Stimulated activated CD8-positive, alpha-beta memory T cell treated with anti-CD3 and anti-CD28 coated beads, Interleukin-12 subunit alpha, Interleukin-12 subunit beta, amount 100 ng/mL, for 1 hour (primary cell): ENCODE measurements at regions not wholly inside any gene's neighbourhood (a gene's known extent, or its start where the extent isn't known, plus 50 kb on each side); places are given as distances from the start of the nearest gene placed in this dataset.
"Not testable (repeated sequence)": the region's sequence is repeated elsewhere in the genome, so short reads cannot be mapped to it uniquely, and the experiment has no call there.

Experiments
- DNase-seq: peaks from one replicate; pipeline ENCODE4 v3.0.0-alpha.2; 2020; ENCODE audit warnings: low read depth

DNA sequence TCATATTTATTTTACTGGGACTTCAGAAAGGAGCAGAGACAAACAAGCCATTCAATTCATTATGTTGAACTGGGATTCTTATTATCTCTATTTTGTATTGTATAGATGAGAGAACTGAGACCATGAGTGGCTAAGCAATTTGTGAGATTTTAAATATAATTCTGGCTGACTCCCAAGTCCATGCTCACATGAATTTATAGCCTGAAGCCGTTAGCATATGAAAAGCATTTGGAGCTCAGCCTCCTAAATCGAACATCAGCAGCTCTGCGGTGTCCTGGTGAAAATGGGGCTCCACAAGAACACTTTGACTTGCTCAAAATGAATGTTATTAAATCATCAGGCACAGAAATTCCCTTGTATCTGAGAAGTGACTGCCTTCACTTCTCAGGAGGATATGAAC lies 96.8 kb upstream of the DPT start:
- DNase-seq, result no peak

DNA sequence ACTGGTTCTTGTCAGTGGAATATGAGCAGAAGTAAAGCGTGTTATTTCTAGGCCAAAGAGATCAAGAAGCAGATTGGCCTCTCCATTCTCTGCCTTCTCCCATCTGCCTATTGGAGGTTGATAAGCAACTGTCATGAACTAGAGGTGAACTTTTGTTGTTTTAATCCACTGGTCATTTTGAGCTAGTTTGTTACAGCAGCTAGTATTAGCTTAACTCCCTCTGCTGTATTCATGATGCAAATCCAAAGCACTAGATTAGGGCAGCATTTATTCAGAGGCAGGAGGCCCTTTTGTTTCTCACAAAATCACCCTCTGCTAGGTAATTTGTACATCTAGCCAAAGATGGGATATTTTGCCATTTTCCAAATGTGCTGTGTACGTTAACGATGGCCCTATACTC lies 97.3 kb upstream of the DPT start:
- DNase-seq, result no peak

DNA sequence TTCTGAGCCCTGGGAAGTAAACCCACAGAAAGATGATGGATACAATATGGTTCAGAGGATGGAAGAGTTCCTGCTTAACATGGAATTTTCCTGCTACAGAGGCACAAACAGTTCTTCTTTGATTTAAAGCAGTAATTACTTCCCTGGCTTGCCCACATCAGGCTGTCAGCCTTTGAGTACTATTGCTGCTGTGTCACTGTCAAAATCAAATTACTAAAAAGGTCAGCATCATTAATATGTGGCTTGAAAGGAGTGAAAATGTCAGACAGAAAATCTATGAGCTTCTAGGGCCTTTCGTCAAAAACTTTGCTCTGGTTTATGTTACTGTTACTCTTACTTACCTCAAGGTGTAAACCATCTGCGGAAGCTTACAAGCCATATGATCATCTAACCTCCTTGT lies 98.6 kb upstream of the DPT start:
- no peak for DNase-seq

DNA sequence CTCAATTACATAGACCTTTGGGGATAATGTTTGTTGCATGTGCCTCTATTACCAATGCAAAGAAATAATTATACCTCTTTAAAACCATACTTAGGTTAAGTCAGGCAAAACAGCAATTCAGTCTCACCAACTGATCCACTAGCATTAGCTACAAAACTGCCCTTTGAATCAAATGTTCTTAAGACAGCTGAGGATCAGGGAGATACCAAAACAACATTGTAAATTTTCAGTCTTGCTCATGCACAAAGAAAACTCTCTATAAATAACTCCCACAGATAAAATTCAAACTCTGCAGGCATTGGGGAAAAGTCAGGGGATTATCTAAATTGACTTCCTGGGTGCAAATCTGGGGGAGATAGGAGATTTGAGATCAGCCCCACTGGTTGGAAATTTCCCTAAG lies 100.9 kb upstream of the DPT start:
- no peak for DNase-seq

DNA sequence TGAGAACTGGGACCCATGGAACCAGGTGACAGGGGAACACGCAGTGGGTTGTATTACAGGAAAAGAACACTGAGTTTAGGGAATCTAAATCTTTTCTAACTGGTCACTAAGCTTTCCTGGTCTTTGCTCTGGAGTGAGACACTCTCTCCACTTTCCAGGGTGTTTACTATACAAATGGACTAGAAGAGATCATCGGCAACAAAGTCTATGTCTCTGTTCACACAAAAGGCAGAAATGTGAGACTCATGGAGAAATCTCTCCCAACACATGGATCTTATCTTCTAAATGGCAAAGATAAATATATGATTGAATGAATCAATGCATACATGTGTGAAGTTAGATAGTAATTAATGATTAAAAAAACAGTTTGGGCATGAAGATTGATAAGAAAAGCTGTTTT lies 101.6 kb upstream of the DPT start:
- DNase-seq, result no peak

DNA sequence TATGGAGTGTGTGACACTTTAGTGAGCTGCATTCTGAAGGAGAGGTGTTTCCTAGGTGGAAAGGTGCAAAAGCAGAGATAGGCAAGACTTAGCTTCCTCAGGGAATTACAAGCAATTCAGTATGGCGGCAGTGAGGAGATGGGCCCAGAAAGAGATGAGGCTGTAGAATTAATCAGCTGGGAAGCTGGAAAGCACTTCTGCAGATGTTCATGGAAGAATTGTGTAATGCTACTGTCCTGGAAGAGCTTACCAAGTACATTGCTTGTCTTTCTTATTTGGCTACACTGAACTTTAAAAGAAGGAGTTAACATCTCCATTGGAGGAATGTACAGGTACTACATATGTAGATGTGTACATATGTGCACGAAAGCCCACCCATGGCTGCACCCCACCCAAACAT lies 103.7 kb upstream of the DPT start:
- DNase-seq, result no peak

DNA sequence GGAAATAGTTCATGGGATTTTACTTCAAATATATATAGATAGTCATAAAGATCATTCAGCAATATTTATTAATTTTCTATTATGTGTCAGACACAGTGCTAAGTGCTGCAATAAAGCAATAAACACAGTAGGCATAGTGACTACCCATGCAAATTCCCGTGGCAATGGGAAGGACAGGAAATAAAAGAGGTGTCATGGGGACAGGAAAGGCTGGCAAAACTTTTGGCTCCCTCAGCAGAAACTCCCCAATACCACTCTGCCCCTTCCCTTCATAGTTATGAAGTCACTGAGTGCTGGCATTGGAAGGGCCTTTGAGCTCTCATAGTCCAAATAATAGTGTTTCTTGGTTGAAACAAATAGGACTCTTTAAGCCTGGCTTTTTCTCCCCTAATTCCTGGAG lies 104.4 kb upstream of the DPT start:
- DNase-seq, result no peak

DNA sequence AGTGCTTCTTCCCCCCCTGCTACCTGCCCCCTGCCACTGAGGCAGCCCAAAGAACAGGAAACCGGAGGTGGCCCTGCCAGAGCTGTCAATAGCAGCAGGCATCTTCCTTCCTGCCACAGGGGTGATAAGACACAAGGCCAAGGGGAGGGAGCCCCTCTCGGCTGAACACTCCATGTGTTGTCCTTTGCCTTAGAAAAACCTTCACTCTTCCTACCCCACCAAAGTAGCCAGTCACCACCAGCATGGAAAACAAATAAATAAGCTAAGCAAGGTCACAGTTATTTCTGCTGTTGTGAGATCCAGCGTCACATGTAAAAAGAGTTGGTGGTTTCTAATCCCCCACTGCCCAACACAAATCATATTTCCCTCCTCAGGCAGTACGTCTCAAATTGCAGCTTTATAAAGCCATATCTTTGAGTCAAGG lies 104.8 kb upstream of the DPT start:
- no peak for DNase-seq

DNA sequence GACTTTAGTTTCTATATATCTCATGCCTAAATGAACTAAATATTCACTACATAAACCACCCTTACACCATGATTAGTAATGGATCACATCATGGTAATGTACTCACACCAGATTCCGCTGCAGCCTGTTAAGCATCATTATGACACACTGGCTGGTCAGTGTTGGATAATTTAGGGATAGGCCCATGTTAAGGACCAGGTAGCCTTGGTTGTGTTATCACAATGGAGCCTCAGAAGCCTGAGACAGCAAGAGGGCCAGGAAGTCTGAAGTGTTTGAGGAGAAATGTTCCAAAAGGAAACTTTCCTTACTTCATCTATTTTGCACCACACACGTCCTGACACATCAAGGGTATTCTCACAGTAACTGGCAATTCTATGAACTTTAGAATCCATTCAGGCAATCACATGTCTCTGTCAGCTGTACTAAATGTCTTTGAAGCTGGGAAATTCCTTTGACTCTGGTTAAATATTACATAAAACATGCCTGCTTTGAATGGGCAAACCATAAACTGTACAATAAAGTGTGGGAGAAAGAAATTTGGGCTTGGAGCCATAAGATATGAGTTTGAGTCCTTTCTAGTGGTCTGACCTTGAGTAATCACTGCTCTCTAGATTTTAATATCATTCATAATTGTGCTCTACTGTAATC lies 105.3 kb upstream of the DPT start:
- no peak for DNase-seq

DNA sequence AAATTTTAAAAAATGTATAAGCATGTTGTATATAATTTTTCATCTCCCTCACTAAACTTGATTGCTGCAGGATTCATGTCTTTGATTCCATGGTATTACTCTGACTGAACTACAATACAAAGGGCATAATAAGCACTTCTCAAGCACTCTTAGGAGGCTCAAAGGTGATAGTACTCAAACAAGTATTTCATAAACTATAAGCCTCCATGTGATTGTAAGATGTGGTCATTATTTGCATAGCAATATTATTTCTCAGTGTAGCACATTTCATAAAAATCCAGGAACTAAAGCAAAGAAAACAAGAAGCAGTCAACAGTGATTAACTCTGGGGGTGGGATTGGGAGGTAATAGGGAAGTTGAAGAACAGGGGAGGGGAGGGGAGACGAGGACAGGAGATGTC lies 106.2 kb upstream of the DPT start:
- DNase-seq, result no peak

DNA sequence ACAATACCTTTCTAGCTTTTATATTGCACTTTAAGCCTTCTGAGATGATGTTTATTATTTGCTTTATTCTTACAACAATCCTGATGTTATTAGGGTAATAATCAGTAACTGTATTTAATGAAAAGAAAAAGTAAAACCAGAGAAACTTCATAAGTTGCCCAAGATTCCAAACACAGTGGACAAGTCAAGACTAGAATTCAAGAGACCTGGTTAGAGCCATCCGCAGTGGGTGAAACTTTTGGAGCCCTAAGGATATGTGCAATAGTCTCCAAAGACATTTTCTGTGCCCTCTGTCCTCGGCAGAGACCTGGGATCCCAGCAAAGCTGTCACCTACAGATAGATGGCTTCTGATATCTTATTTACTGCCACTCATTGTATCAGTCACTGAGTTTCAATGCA lies 106.8 kb upstream of the DPT start:
- DNase-seq, result no peak

DNA sequence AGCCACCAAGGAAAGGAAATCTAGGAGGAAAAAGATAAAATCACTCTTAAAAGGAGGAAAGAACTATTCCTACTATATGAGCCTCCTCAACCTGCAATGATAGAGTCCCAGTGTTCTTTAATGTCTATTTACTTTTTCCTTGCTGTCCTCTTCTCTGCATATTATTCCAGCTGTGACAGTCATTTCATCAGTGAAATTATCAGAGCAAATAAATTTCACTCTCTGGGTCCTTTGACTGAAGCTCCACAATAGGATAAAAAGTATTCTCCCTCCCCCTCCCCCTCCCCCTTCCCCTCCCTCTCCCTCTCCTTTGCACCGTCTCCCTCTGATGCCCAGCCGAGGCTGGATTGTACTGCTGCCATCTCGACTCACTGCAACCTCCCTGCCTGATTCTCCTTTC lies 107.5 kb upstream of the DPT start:
- no peak for DNase-seq

DNA sequence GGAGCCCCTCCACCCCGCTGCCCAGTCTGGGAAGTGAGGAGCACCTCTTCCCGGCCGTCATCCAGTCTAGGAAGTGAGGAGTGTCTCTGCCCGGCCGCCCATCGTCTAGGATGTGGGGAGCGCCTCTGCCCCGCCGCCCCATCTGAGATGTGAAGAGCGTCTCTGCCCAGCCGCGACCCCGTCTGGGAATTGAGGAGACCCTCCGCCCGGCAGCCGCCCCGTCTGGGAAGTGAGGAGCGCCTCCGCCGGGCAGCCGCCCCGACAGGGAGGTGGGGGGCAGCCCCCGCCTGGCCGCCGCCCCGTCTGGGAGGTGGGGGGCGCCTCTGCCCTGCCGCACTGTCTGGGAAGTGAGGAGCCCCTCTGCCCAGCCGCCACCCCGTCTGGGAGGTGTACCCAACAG lies 108.2 kb upstream of the DPT start:
- not testable (repeated sequence) for DNase-seq

DNA sequence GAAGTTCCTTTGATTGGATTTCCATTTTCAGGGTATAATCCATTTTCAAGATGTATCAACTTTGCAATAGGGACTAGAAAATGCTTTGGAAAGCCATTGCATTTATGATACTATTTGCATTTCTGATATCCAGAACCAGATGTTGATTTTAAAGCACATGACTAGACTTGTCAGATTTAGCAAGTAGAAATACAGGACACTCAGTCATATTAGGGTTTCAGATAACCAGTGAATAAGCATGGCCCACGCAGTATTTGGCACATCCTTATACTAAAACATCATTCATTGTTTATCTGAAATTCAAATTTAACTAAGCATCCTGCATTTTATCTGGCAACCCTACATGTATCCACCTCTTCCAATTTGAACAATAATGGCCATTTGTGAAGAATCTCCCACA lies 113.3 kb upstream of the DPT start:
- DNase-seq, result no peak

DNA sequence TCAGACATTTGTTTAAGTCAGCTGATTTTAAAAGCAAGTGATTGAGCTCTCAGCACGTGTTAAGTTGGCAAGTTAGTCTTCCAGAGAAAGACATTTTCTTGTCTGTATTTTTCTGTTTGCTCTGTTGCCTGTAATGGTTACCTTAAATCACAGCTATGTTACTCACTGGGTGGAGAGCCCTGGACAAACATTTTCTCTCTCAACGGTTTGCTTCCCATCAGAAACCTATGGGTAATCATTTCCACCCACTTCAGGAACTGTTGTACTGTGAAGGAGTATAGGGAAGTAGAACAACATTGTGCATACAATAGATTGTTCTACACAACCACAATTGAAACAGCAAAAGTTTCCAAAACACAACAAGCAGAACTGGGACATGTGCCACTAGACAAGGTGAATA lies 113.9 kb upstream of the DPT start:
- no peak for DNase-seq

DNA sequence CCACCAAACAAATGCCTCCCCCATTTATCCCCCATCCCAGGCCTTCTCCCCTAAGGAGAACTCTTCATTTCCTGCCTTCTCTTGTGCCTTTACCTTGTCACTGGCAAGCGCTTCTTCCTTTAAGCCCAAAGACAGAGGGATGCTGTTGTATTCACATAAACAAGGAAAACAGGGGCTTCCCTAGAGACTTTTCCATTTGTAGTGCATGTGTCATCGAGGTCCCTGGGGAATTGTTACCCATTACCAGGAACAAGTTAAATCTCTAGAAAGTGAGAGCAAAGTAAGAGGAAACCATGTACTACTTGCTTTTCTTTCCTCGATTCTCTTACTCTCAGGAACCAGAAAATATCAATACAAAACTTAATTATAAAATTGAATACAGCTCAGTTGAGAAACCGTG lies 114.4 kb upstream of the DPT start:
- DNase-seq, result no peak

DNA sequence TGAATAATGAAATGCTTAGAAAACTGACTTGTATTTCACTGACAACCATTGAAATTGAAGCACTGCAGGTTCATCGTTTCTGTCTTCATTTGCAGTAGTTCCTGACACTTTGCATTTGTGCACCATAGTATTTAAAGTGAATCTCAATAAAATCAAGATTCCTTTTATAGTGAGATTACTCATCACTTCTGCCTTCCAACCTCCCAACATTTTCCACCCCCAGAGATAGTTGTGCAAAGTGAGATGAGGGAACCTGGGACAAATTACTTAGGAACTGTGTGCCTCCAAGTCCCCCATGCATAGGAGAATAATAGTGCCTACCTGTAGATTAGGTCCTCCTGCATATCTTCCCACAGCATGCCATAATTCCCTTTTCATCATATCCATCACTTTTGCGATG lies 114.9 kb upstream of the DPT start:
- no peak for DNase-seq

DNA sequence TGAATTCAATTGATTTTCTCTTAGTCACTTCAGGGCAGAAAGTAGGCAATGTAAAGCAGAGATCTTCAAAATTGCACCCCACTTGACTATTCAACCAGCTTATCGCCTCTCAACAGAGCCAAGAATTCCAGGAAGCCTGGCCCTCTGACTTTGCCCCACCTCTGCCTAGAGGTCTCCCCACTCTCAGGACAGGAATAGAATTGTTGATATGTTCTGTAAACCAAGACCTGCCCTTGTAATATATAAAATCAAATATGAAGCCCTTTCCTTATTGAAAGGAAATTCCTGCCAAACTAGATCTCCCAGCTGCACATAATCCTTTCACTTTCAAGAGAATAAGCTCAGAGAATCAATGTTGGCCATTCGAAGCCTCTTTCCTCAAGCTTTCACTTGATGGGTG lies 116.1 kb upstream of the DPT start:
- no peak for DNase-seq

DNA sequence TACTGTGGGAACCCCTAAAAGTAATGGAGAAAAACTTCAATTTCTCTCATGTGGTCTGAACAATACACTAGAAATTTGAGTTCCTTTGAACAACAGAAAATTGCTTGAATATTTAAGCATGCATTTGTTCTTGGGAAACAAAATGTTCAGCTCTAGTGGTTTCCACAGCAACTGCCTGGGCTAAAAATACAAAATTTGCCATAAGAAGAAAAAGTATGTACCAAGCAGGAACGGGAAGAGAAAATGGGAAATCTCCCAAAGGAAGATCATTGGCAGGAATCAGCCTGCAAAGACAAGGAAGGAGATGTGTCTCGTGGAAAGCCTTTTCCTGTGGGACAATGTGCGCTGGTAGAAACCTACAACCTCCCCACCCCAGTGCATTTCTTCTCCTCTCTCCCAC lies 119.0 kb upstream of the DPT start:
- no peak for DNase-seq

DNA sequence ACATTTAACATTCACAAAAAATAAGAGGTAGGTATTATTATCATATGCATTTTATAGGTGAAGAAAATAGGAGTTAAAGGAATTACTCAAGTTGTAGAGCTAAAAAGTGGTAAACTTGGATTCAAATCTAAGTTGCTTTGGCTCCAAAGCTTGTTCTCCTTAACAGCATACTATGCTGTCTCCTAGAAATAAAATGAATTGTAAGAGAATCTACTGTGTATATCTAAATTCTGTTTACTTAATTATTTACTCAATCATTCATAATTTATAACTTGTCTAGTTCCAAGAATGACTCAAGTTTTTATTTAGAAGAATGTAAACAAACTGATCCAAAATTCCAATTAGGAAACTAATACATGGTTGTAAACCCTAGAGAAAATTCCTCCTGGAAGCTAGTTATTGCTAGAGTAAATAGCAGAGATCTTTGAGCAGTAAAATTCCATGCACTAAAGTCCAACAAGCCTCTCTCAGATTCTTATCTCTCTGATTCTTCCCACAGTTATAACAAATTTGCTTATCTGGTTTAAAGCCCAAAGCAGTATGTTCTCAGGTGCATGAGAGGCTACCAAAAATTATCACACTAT lies 132.5 kb upstream of the DPT start:
- DNase-seq, result no peak

DNA sequence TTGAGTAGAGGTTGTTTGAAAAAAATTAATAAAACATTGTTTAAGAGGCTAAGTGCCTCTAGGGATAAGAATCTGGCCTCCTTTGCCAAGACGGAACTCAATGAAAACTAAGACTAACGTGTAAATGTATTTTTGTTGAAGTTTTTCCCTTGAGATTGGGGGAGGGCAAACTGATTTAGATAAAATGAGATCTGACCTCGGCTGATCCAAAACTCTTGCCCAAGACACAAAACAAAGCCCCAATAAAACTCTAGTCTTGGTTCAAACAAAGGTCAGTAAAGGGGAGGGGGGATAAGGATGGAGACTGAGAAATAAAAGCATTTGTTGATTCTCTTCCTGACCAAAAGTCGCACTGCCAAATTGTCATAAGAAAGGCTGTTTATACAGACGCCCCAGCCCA lies 134.8 kb upstream of the DPT start:
- no peak for DNase-seq

DNA sequence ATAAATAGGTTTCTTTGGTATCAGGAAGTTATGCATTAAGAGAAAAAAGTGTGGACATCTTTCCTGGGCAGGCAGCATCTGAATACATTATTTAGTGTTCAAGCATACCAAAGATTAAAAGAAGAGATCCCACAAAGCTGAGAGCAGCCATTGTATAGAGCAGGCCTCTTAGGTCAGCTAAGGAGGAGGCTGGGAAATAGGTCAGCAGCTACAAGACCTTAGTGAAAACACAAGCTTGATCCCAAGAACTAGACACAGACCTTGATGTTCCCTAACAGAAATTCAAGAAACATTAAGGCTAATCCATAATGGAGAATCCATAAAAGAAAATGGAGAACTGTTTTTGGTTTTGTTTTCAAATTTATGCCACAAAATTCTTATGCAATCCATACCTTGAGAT lies 135.3 kb upstream of the DPT start:
- no peak for DNase-seq

DNA sequence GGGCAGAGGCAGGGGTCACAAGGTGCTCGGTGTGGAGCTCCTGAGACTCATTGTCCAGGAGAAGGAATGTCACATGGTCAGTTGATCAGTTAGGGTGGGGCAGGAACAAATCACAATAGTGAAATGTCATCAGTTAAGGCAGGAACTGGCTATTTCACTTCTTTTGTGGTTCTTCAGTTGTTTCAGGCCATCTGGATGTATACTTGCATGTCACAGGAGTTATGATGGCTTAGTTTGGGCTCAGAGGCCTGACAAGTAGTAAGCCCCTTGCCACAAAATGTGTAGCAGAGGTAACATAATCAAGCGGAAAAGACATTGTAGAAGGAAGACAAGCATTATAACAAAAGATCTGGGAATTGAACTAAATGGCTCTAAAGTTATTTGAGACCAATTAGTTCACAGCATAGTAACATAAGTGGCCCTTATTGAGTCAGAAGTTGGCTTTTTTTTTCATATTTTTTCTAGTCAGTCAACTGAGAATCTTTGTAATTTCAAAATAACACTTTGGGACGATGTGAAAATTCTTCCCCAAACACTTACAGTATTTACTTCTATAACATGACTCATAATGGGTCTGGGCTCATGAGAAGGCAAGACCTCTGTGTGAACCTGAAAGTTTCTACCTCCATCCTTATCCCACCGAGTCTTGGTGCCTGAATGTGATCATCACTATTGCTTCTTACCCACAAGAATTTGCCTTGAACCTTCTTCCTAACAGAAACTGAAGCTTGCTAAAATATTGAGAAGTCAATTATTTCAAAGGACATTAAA lies 137.0 kb upstream of the DPT start:
- no peak for DNase-seq
